ENCODE measurements at regions not wholly inside any gene's neighbourhood (a gene's known extent, or its start where the extent isn't known, plus 50 kb on each side); places are given as distances from the start of the nearest gene placed in this dataset.

- Histone ChIP-seq H3K4me3 (ENCODE audit: low read depth in 1 of 2, low read length in 2 of 2) (no peak overlapping the region), H3K36me3 (ENCODE audit: insufficient read depth, low read length) (no peaks in the 10 kb centered on the region), H3K27me3 (ENCODE audit: insufficient read depth, low read length, poor library complexity) (peaks cover 21% of the 10 kb centered on the region), H3K4me2 (ENCODE audit: insufficient read depth, low read length) (no peak overlapping the region), H3K9ac (ENCODE audit: low read depth, low read length) (no peak overlapping the region), H2AFZ (ENCODE audit: low read depth, low read length) (no peak overlapping the region), H3K4me1 (ENCODE audit: insufficient read depth, low read length) (no peaks in the 10 kb centered on the region), H3K79me2 (ENCODE audit: insufficient read depth, low read length) (no peaks in the 10 kb centered on the region), H4K20me1 (ENCODE audit: insufficient read depth, low read length) (no peaks in the 10 kb centered on the region), H3K27ac (ENCODE audit: low read length) (no peak overlapping the region), H3K9me3 (ENCODE audit: insufficient read depth, low read length, severe bottlenecking) (no peaks in the 10 kb centered on the region)
- no peak for ATAC-seq (ENCODE audit: insufficient read depth, low read depth)
- DNase-seq: no peak
- TF ChIP-seq EZH2 (IDR thresholded peaks at IDR 0.05; ENCODE audit: borderline replicate concordance, low read depth, low read length, severe bottlenecking): no peak
- no peak for TF ChIP-seq CTCF (IDR thresholded peaks at IDR 0.05; ENCODE audit: borderline replicate concordance, extremely low read depth, low read length, poor library complexity, severe bottlenecking)
These were observed 161.0 kb upstream of the HES1 start for GRCh38 chr3:193974671-193975535.

GRCh38 chr3:193977622-193978021, 158.3 kb upstream of the HES1 start:
- H3K4me2 ChIP-seq (ENCODE audit: insufficient read depth, low read length): no peak overlapping the region
- H3K27me3 ChIP-seq (ENCODE audit: insufficient read depth, low read length, poor library complexity): peaks cover 17% of the 10 kb centered on the region
- DNase-seq (no peak), ATAC-seq (ENCODE audit: insufficient read depth, low read depth) (no peak)
- H3K9ac ChIP-seq (ENCODE audit: low read depth, low read length): no peak overlapping the region
- no peak overlapping the region for H3K4me3 ChIP-seq (ENCODE audit: low read depth in 1 of 2, low read length in 2 of 2)
- no peak overlapping the region for H2AFZ ChIP-seq (ENCODE audit: low read depth, low read length)
- H3K36me3 ChIP-seq (ENCODE audit: insufficient read depth, low read length): no peaks in the 10 kb centered on the region
- no peaks in the 10 kb centered on the region for H3K9me3 ChIP-seq (ENCODE audit: insufficient read depth, low read length, severe bottlenecking)
- H3K27ac ChIP-seq (ENCODE audit: low read length): no peak overlapping the region
- H4K20me1 ChIP-seq (ENCODE audit: insufficient read depth, low read length): no peaks in the 10 kb centered on the region
- no peak for TF ChIP-seq CTCF (IDR thresholded peaks at IDR 0.05; ENCODE audit: borderline replicate concordance, extremely low read depth, low read length, poor library complexity, severe bottlenecking)
- no peaks in the 10 kb centered on the region for H3K4me1 ChIP-seq (ENCODE audit: insufficient read depth, low read length)
- H3K79me2 ChIP-seq (ENCODE audit: insufficient read depth, low read length): no peaks in the 10 kb centered on the region

- no peak overlapping the region for H3K4me3 ChIP-seq (ENCODE audit: low read depth in 1 of 2, low read length in 2 of 2)
- no peaks in the 10 kb centered on the region for H3K36me3 ChIP-seq (ENCODE audit: insufficient read depth, low read length)
- ATAC-seq (ENCODE audit: insufficient read depth, low read depth) (no peak), DNase-seq (no peak)
- no peak overlapping the region for H2AFZ ChIP-seq (ENCODE audit: low read depth, low read length)
- no peak for TF ChIP-seq CTCF (IDR thresholded peaks at IDR 0.05; ENCODE audit: borderline replicate concordance, extremely low read depth, low read length, poor library complexity, severe bottlenecking)
- TF ChIP-seq EZH2 (IDR thresholded peaks at IDR 0.05; ENCODE audit: borderline replicate concordance, low read depth, low read length, severe bottlenecking): no peak
- H3K27me3 ChIP-seq (ENCODE audit: insufficient read depth, low read length, poor library complexity): peaks cover 14% of the 10 kb centered on the region
- H3K9me3 ChIP-seq (ENCODE audit: insufficient read depth, low read length, severe bottlenecking): no peaks in the 10 kb centered on the region
- H3K9ac ChIP-seq (ENCODE audit: low read depth, low read length): no peak overlapping the region
- H3K79me2 ChIP-seq (ENCODE audit: insufficient read depth, low read length): no peaks in the 10 kb centered on the region
- H4K20me1 ChIP-seq (ENCODE audit: insufficient read depth, low read length): no peaks in the 10 kb centered on the region
- H3K4me2 ChIP-seq (ENCODE audit: insufficient read depth, low read length): no peak overlapping the region
- no peak overlapping the region for H3K27ac ChIP-seq (ENCODE audit: low read length)
- H3K4me1 ChIP-seq (ENCODE audit: insufficient read depth, low read length): no peaks in the 10 kb centered on the region
These were observed 157.9 kb upstream of the HES1 start for GRCh38 chr3:193978030-193978429.
